Erythroblast (primary cell): ENCODE measurements at regions not wholly inside any gene's neighbourhood (a gene's known extent, or its start where the extent isn't known, plus 50 kb on each side); places are given as distances from the start of the nearest gene placed in this dataset.

ENCODE experiments used
- GATA1 ChIP-seq: IDR thresholded peaks from 2 replicates; pipeline ENCODE4 v1.6.1; 2011; ENCODE audit warnings: low read depth, mild to moderate bottlenecking, control low read depth, low read length, moderate library complexity
- POLR2A ChIP-seq: IDR thresholded peaks from 2 replicates; pipeline ENCODE4 v1.6.1; 2011; ENCODE audit warnings: mild to moderate bottlenecking, low read length

GRCh38 chr6:65799389-65799788 lies 92.4 kb upstream of the EYS start:
- TF ChIP-seq POLR2A (no peak), GATA1 (no peak)
